ENCODE measurements at regions not wholly inside any gene's neighbourhood (a gene's known extent, or its start where the extent isn't known, plus 50 kb on each side); places are given as distances from the start of the nearest gene placed in this dataset.

DNA sequence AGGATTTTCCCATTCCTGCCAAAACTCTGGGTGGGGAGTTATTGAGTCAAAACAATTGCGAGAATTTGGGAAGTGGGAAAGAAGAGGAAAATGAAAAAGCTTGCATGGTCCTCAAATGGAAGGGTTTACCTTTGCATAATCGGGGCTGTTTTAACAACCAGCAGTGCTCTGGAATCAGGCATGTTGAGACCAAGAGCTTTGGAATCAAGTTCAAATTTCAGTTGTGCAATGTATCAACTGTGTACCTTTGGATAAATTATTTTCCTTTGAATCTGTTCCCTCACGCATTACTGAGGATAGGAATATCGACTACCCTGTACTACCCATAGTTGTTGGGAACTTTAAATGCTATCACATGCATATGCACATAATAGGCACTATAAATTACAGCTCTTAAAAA, 205.5 kb downstream of the JCAD start:
- no peak for DNase-seq (ENCODE audit: low spot score)

GRCh38 chr10:29851241-29851640, 208.1 kb downstream of the JCAD start:
- no peak for DNase-seq (ENCODE audit: low spot score)

DNA sequence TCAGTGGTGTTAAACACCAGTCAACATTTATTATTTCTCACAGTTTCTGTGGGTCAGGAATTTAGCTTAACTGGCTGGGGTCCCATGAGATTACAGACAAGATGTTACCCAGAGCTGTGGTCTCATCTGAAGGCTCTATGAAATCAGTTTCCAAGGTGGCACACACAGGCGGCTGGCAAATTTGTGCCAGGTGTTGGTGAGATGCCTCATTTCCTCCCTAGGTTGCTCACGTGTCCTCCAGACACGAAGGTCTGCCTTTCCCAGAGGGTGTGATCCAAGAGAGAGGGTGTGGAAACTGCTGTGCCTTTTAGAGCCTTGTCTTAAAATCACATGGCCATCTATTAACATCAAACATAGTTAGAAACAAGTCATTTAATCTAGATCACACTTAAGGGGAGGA, 209.0 kb downstream of the JCAD start:
- no peak for DNase-seq (ENCODE audit: low spot score)

GRCh38 chr10:29849886-29850285, 209.5 kb downstream of the JCAD start:
- DNase-seq (ENCODE audit: low spot score) = no peak

DNA sequence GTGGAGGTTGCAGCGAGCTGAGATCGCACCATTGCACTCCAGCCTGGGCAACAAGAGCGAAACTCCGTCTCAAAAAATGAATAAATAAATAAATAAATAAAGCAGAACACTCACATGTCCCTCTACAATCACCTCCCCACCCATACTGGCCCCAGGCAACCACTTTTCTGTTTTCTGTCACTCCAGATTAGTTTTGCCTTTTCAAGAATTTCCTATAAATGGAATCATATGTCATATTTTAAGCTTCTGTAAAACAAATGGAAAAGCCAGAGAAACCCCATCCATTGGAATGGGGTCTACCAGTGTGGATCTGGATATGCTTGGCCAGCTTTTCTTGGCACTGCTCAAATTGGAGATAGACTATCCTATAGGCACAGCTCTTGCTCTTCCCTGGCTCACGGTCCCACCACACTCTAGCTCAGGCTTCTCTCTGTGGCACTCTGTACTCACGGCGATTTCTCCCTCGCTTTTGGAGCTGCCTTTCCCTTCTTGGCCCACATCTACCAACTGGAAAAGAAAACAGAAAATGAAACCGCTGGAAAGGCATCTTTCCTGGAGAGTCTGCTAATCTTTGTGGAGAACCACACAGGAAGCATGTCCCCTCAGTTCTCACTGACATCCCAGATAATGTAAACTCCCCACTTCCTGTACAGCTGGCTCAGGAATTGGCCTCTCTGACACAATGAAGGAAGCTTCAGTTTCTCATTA, 210.1 kb downstream of the JCAD start:
- no peak for DNase-seq (ENCODE audit: low spot score)

DNA sequence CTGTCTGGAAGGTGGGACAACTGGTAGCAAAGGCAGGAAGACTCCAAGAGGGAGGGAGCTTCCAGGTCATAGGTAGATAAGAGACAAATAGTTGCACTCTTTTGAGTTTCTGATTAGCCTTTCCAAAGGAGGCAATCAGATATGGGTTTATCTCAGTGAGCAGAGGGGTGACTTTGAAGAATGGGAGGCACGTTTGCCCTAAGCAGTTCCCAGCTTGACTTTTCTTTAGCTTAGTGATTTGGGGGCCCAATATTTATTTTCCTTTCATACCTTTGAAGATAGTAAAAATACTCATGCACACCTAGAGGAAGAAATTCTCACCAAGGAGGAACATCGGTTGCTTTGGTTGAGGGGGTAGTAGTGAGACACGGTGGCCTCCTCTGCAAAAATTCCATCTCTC, 212.1 kb upstream of the SVIL start:
- no peak for DNase-seq (ENCODE audit: low spot score)

GRCh38 chr10:29845166-29845565, 210.4 kb upstream of the SVIL start:
- no peak for DNase-seq (ENCODE audit: low spot score)

- DNase-seq (ENCODE audit: low spot score) = no peak
Observed at GRCh38 chr10:29843143-29843542, 208.4 kb upstream of the SVIL start.

GRCh38 chr10:29841724-29842649, 207.2 kb upstream of the SVIL start:
- DNase-seq (ENCODE audit: low spot score) = peak; percentile 37

GRCh38 chr10:29840516-29841276, 205.9 kb upstream of the SVIL start:
- no peak for DNase-seq (ENCODE audit: low spot score)

DNA sequence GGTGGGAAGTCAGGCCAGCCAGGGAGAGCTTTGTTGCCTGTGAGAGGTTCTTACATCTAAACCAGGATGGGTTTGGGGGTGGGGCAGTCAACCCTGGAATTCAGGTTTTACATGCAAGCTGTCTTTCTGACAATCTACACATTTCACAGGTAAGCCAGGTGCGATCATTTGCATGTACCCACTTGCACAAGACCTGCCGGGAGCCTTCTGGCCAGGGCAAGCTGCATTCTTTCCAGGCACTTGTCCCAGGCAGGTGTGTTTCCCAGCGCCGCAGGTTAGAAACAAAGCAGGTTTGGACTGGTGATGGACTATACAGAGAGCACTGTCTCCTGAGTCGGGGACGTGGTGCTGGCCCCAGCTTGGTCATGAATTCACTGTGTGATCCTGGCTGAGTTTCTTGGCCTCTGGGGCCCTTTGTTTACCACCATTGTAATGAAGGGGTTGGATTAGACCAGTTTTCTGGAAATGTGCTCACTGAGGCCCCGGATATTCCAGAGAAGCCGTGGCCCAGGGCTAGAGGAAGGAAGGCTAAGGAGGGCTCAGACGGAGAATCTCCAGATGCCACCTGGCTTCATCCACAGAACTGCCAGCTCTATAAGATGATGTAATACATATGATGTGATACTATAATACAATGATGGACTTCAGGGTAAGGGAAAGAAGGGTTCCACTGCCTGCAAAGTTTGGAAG, 205.2 kb upstream of the SVIL start:
- DNase-seq (ENCODE audit: low spot score) = peak; percentile 27

DNA sequence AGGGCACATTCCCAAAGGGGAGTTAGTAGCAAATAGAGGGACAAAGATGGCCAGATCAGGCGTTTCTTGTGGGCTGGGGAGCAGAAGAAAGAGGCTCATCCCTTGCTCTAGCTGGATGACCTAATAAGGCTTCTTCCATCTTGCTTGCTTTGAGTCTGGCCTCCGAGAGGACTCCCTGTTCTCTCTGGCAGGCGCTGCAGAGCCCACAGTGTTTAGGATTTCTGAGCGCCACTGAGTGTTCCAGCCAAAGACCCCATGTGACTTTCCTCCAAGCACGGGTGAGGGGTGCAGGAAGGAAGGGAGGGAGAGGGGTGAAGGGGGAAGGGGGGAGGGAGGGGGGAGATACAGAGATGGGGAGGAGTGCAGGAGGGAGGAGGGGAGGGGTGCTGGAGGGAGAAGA, 203.8 kb upstream of the SVIL start:
- DNase-seq (ENCODE audit: low spot score) = no peak

DNA sequence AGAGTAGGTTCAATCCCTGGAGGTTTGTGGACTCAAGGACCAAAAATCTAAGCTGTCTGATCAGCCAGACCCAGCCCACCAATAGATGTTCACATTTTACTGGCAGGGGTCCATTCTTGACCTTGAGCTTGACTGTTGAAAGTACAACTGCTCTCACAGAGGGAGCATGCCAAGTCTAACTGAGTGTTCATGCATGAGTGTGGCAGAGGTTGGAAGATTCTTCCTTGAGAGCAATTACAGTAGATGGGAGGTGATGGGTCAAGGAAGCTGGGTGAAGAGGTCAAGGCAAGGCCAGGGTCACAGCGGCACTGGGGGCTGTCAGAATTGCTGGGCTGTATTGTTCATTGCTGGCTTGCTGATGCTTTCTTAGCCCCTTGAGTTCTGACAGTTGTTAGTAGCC, 202.8 kb upstream of the SVIL start:
- DNase-seq (ENCODE audit: low spot score) = no peak

- DNase-seq (ENCODE audit: low spot score) = no peak
Observed at GRCh38 chr10:29836396-29836795, 201.6 kb upstream of the SVIL start.

DNA sequence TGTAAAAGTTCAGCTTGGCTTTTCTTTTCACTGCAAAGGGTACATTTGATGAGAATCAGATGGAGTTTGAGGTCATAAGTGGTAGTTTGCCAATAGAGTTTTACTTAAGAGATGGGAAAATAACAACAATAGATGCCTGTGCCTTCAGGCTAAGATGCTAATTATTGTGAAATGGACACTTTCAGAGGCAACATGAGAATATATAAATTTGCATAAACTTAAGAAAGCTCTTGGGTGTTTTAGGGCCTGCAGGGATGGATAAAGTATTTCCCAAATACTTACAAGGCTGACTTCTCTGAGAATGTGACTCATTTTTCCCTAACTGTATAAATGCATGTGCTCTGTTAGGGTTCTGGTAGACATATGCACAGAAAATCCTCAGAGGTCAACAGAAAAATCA, 200.3 kb upstream of the SVIL start:
- DNase-seq (ENCODE audit: low spot score) = no peak

GRCh38 chr10:29830531-29831512, 196.1 kb upstream of the SVIL start:
- DNase-seq (ENCODE audit: low spot score) = no peak

GRCh38 chr10:29829776-29830175, 195.0 kb upstream of the SVIL start:
- DNase-seq (ENCODE audit: low spot score) = no peak

DNA sequence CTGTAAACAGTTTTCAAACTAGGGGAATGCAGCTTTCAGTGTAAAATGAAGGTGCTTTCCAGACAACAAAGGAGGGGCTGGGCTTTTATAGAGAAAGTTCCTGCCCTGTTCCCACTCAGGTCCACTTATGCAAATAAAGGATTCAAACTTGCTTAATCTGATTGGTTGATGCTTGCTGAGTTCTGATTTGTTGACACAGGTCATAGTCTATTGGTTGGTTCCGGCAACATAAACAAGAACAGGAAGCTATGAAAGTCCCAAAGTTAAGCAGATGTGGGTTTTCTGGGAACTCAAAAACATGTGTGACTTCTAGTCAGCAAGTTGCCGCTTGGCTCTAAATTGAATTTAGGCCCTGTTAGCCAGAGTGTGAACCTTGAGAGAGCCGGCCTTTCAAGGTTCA, 194.2 kb upstream of the SVIL start:
- no peak for DNase-seq (ENCODE audit: low spot score)

DNA sequence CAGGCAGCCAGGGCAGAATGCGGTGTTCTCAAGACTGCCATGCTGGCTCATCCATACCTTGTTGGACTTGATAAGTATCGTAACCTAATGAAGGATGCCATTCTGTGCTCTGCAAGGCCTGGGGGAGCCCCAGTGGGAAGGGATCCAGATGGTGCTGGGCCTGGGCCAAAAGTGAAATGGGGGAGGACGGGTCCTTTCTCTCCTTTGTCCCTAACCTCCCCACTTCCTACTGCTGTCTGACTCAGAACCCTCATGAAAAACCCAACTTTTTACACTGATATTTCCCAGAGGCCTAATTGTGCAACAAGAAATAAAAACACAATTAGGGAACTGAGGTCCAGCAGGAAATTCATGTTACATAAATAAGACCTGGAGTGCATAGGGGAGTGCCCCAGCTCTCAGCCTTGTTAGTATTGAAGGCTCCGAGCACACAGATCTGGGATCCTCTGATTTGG, 193.7 kb upstream of the SVIL start:
- no peak for DNase-seq (ENCODE audit: low spot score)

DNA sequence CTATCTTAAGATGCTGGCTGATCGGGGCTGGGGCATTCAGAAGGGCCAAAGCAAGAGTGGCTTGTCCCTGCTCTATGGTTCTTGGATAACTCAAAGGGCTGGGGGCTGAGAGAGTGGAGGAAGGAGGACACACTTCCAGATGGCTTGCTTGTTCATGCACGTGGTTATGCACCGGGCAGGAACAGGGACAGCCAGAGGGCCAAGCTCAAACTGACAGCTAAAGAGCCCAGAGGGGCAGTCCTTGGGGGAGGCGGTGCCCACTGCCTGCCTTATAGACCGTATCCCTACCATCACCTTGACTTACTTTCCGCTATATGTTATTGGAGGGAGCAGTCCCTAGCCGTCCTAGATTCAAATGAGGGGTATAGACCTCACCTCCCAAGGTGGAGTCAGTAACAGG, 192.7 kb upstream of the SVIL start:
- DNase-seq (ENCODE audit: low spot score) = no peak

Data from iPS-NIHi11 (cell line).